Heart left ventricle (tissue), 13 donors: ENCODE measurements at regions not wholly inside any gene's neighbourhood (a gene's known extent, or its start where the extent isn't known, plus 50 kb on each side); places are given as distances from the start of the nearest gene placed in this dataset.

Experiments used
- CTCF ChIP-seq, 12 donors: fragments of 200-600 bp; sonication (generic) in 4 of 12; IDR thresholded peaks; one replicate each; pipeline versions ENCODE4 v1.5.0 to v1.8.0; 2018 to 2022; ENCODE audit warnings: antibody characterized with exemption in 12 of 12, mild to moderate bottlenecking in 5 of 12
- POLR2A ChIP-seq, 2 donors: fragments of 450-650 bp; IDR thresholded peaks; one replicate each; pipeline ENCODE4 v1.6.1; 2017; ENCODE audit warnings: antibody characterized with exemption in 2 of 2, mild to moderate bottlenecking in 2 of 2, moderate library complexity in 2 of 2
- donor health status: ischemic (EF 13 %, LVEDD 7.1; RV severe dilation, severe dysfunction).
- donor health status: DM: no; HTN: yes; CAD: no.
- donor health status: DM: no; HTN: no; CAD: no.
- donor health status: ischemic (EF 25% LVEDD 6.9; RV normal size, moderate dysfunction).
- donor health status: ischemic (EF 25% LVEDD 5.7; RV mildly dilated, moderate dysfunction).
- donor health status: ischemic (EF 35%, LVEDD 5.7; RV mildly dilated, moderate dysfunction).
- donor health status: nonischemic (EF 11% LVEDD 7.7; RV severe dilation, severe dysfunction).
- donor health status: DM: yes; HTN: yes; CAD: no.
- donor health status: PGD.
- donor health status: ischemic (EF 29% LVEDD 5.4; RV normal size, mild dysfunction).
- donor health status: nonischemic (EF 23%, LVEDD 6.1; RV moderate dilation, normal function).

- no peak for TF ChIP-seq CTCF (IDR thresholded peaks at IDR 0.05)
- no peak for TF ChIP-seq POLR2A (IDR thresholded peaks at IDR 0.05)
Measured at GRCh38 chr6:126618639-126619343, 278.9 kb downstream of the CENPW start.
